WTC11 (cell line): ENCODE measurements at regions not wholly inside any gene's neighbourhood (a gene's known extent, or its start where the extent isn't known, plus 50 kb on each side); places are given as distances from the start of the nearest gene placed in this dataset.
A peak's percentile ranks its signal among the peaks of the same experiment; 100 is the strongest.
"Not testable (repeated sequence)": the region's sequence is repeated elsewhere in the genome, so short reads cannot be mapped to it uniquely, and the experiment has no call there.

Source experiments
- ATAC-seq: fragments of 200-7000 bp; cut with Tn5 transposase; 2 replicates; pipeline ENCODE4 v1.10.0; 2021; ENCODE audit warnings: mild to moderate bottlenecking, moderate library complexity
- CTCF ChIA-PET: fragments of 300-600 bp; sonication (Branson Sonifier 250); formaldehyde crosslinking; loops from one replicate; lab custom pipeline; 2021; ENCODE audit warnings: antibody characterized with exemption; lab: Charles Lee
- POLR2A ChIA-PET: fragments of 350-600 bp; sonication (Branson Sonifier 250); formaldehyde crosslinking; loops from one replicate; lab custom pipeline; 2021; ENCODE audit warnings: antibody characterized with exemption; lab: Charles Lee
- DNase-seq: peaks from one replicate; pipeline ENCODE4 v3.0.0; 2021; ENCODE audit warnings: low spot score
- H3K27ac Mint-ChIP-seq: 2 replicates; pipeline ENCODE4 v1.8.0; 2021; ENCODE audit warnings: mixed read lengths
- H3K27me3 Mint-ChIP-seq: 2 replicates; pipeline ENCODE4 v1.8.0; 2021; ENCODE audit warnings: low read depth, mild to moderate bottlenecking, moderate library complexity, mixed read lengths
- H3K36me3 Mint-ChIP-seq: 2 replicates; pipeline ENCODE4 v1.8.0; 2021; ENCODE audit warnings: mixed read lengths
- H3K4me1 Mint-ChIP-seq: 2 replicates; pipeline ENCODE4 v1.8.0; 2022; ENCODE audit warnings: mixed read lengths
- H3K4me3 Mint-ChIP-seq: 2 replicates; pipeline ENCODE4 v1.8.0; 2021; ENCODE audit warnings: mild to moderate bottlenecking, moderate library complexity, mixed read lengths
- H3K9me3 Mint-ChIP-seq: 2 replicates; pipeline ENCODE4 v1.8.0; 2021; ENCODE audit warnings: mixed read lengths
- ATF1 ChIP-seq: sonication (generic); formaldehyde crosslinking; IDR thresholded peaks from 2 replicates; pipeline ENCODE4 v1.8.1; 2023; ENCODE audit warnings: mild to moderate bottlenecking, moderate library complexity, missing genetic modification reagents
- ATF2 ChIP-seq: sonication (generic); formaldehyde crosslinking; IDR thresholded peaks from 2 replicates; pipeline ENCODE4 v1.8.1; 2022; ENCODE audit warnings: low read depth, missing genetic modification reagents, borderline replicate concordance
- ATF3 ChIP-seq: sonication (generic); formaldehyde crosslinking; conservative IDR thresholded peaks from 2 replicates; pipeline ENCODE4 v1.8.1; 2022; ENCODE audit warnings: mild to moderate bottlenecking, missing genetic modification reagents
- CREB1 ChIP-seq: sonication (generic); formaldehyde crosslinking; IDR thresholded peaks from 2 replicates; pipeline ENCODE4 v1.8.0; 2023; ENCODE audit warnings: mild to moderate bottlenecking, missing genetic modification reagents
- FOXP4 ChIP-seq: sonication (generic); formaldehyde crosslinking; IDR thresholded peaks from 2 replicates; pipeline ENCODE4 v1.8.0; 2022; ENCODE audit warnings: mild to moderate bottlenecking, missing genetic modification reagents
- IRF2 ChIP-seq: sonication (generic); formaldehyde crosslinking; IDR thresholded peaks from 2 replicates; pipeline ENCODE4 v1.8.0; 2022; ENCODE audit warnings: low read depth, missing genetic modification reagents, borderline replicate concordance
- JAZF1 ChIP-seq: fragments of 250-450 bp; sonication (Bioruptor Pico); IDR thresholded peaks from 2 replicates; pipeline ENCODE4 v1.9.0; 2021; ENCODE audit warnings: moderate library complexity, mild to moderate bottlenecking, inconsistent platforms
- MAX ChIP-seq: sonication (generic); formaldehyde crosslinking; IDR thresholded peaks from 2 replicates; pipeline ENCODE4 v1.8.0; 2022; ENCODE audit warnings: mild to moderate bottlenecking, missing genetic modification reagents
- MXD4 ChIP-seq: fragments of 250-450 bp; sonication (Bioruptor Pico); IDR thresholded peaks from 2 replicates; pipeline ENCODE4 v1.8.0; 2021; ENCODE audit warnings: mild to moderate bottlenecking, moderate library complexity, borderline replicate concordance
- NFATC4 ChIP-seq: fragments of 250-450 bp; sonication (Bioruptor Pico); IDR thresholded peaks from 2 replicates; pipeline ENCODE4 v1.9.0; 2021; ENCODE audit warnings: mild to moderate bottlenecking
- NFE2L1 ChIP-seq: sonication (generic); formaldehyde crosslinking; IDR thresholded peaks from 2 replicates; pipeline ENCODE4 v1.8.1; 2023; ENCODE audit warnings: missing genetic modification reagents
- SOX15 ChIP-seq: fragments of 250-450 bp; sonication (Bioruptor Pico); IDR thresholded peaks from 2 replicates; pipeline ENCODE4 v1.9.0; 2021; ENCODE audit warnings: mild to moderate bottlenecking
- TEAD1 ChIP-seq: sonication (generic); formaldehyde crosslinking; IDR thresholded peaks from 2 replicates; pipeline ENCODE4 v1.8.0; 2022; ENCODE audit warnings: mild to moderate bottlenecking, missing genetic modification reagents
- USF1 ChIP-seq: sonication (generic); formaldehyde crosslinking; IDR thresholded peaks from 2 replicates; pipeline ENCODE4 v1.8.0; 2022; ENCODE audit warnings: mild to moderate bottlenecking, missing genetic modification reagents
- USF2 ChIP-seq: sonication (generic); formaldehyde crosslinking; IDR thresholded peaks from 2 replicates; pipeline ENCODE4 v1.8.1; 2023; ENCODE audit warnings: mild to moderate bottlenecking, missing genetic modification reagents, moderate library complexity
- ZNF138 ChIP-seq: sonication (generic); formaldehyde crosslinking; conservative IDR thresholded peaks from 2 replicates; pipeline ENCODE4 v1.8.1; 2022; ENCODE audit warnings: mild to moderate bottlenecking, moderate library complexity, missing genetic modification reagents
- ZNF317 ChIP-seq: sonication (generic); formaldehyde crosslinking; IDR thresholded peaks from 2 replicates; pipeline ENCODE4 v1.8.1; 2023; ENCODE audit warnings: low read depth, mild to moderate bottlenecking, moderate library complexity, missing genetic modification reagents, borderline replicate concordance
- ZNF671 ChIP-seq: fragments of 250-450 bp; sonication (Bioruptor Pico); IDR thresholded peaks from 2 replicates; pipeline ENCODE4 v1.8.0; 2021; ENCODE audit warnings: mild to moderate bottlenecking

GRCh38 chr7:146019041-146020004, 97.3 kb upstream of the CNTNAP2 start:
- CTCF ChIA-PET, POLR2A ChIA-PET, H3K27me3 Mint-ChIP-seq, ATAC-seq: not testable (repeated sequence)
- Mint-ChIP-seq H3K4me3 (peak overlapping the region; percentile 69), H3K9me3 (peaks cover 11% of the 10 kb centered on the region), H3K27ac (peak overlapping the region; percentile 81; the same call in 1 of the 2 replicates), H3K4me1 (peaks cover 32% of the 10 kb centered on the region), H3K36me3 (peaks cover 12% of the 10 kb centered on the region)
- DNase-seq = peak; percentile 19

GRCh38 chr7:146017366-146017765, 99.2 kb upstream of the CNTNAP2 start:
- ATAC-seq, H3K27ac Mint-ChIP-seq, DNase-seq, H3K4me3 Mint-ChIP-seq, CTCF ChIA-PET, H3K36me3 Mint-ChIP-seq, POLR2A ChIA-PET, H3K27me3 Mint-ChIP-seq, H3K9me3 Mint-ChIP-seq: not testable (repeated sequence)
- peaks cover 22% of the 10 kb centered on the region for H3K4me1 Mint-ChIP-seq

- DNase-seq, POLR2A ChIA-PET, H3K27me3 Mint-ChIP-seq, ATAC-seq, H3K9me3 Mint-ChIP-seq, H3K4me3 Mint-ChIP-seq, H3K36me3 Mint-ChIP-seq, H3K27ac Mint-ChIP-seq, H3K4me1 Mint-ChIP-seq, CTCF ChIA-PET: not testable (repeated sequence)
Measured at GRCh38 chr7:146014154-146014553, 102.4 kb upstream of the CNTNAP2 start.

GRCh38 chr7:146008293-146008692, 108.3 kb upstream of the CNTNAP2 start:
- no peak for TF ChIP-seq ATF3 (CRISPR knock-in tag)
- no peak for TF ChIP-seq NFE2L1 (CRISPR knock-in tag)
- no peak for TF ChIP-seq NFATC4 (CRISPR knock-in tag)
- TF ChIP-seq USF1 = no peak
- no peak for TF ChIP-seq IRF2 (CRISPR knock-in tag)
- TF ChIP-seq JAZF1 (CRISPR knock-in tag) = no peak
- TF ChIP-seq ATF1 = no peak
- no peak for TF ChIP-seq MXD4 (CRISPR knock-in tag)
- no peak for TF ChIP-seq ZNF138
- no peak for TF ChIP-seq MAX (CRISPR knock-in tag)
- no peak for TF ChIP-seq FOXP4 (CRISPR knock-in tag)
- TF ChIP-seq, all 79 proteins: peak for 0
- Mint-ChIP-seq H3K36me3 (no peaks in the 10 kb centered on the region), H3K9me3 (no peaks in the 10 kb centered on the region), H3K4me1 (0 out of 2 replicates have a peak, but pooled peaks cover 2% of the 10 kb centered on the region), H3K27me3 (peaks cover 34% of the 10 kb centered on the region), H3K27ac (no peak overlapping the region), H3K4me3 (no peak overlapping the region)
- CTCF ChIA-PET = no interaction called here
- POLR2A ChIA-PET = no interaction called here
- DNase-seq = no peak
- ATAC-seq = no peak

GRCh38 chr7:146004805-146005204, 111.8 kb upstream of the CNTNAP2 start:
- Mint-ChIP-seq H3K27me3 (peaks cover 31% of the 10 kb centered on the region), H3K9me3 (no peaks in the 10 kb centered on the region), H3K36me3 (no peaks in the 10 kb centered on the region), H3K4me1 (0 out of 2 replicates have a peak, but pooled peaks cover 2% of the 10 kb centered on the region), H3K4me3 (no peak overlapping the region), H3K27ac (no peak overlapping the region)
- DNase-seq = no peak
- POLR2A ChIA-PET = no interaction called here
- no peak for ATAC-seq
- CTCF ChIA-PET = no interaction called here
- TF ChIP-seq ZNF317 (CRISPR knock-in tag) (no peak), ATF2 (no peak), CREB1 (CRISPR knock-in tag) (no peak), ZNF671 (CRISPR knock-in tag) (no peak), USF2 (CRISPR knock-in tag) (no peak), TEAD1 (no peak), SOX15 (no peak)
